Left hindlimb (tissue), 1 donor: ENCODE measurements at regions not wholly inside any gene's neighbourhood (a gene's known extent, or its start where the extent isn't known, plus 50 kb on each side); places are given as distances from the start of the nearest gene placed in this dataset.
"Not testable (repeated sequence)": the region's sequence is repeated elsewhere in the genome, so short reads cannot be mapped to it uniquely, and the experiment has no call there.

Experiments
- DNase-seq: peaks from one replicate; pipeline ENCODE4 v3.0.0-alpha.2; 2018

- DNase-seq: no peak
Measured at GRCh38 chr3:159859424-159859823, 129.2 kb upstream of the IL12A start.

GRCh38 chr3:159859836-159860235 is 128.8 kb upstream of the IL12A start:
- no peak for DNase-seq

DNA sequence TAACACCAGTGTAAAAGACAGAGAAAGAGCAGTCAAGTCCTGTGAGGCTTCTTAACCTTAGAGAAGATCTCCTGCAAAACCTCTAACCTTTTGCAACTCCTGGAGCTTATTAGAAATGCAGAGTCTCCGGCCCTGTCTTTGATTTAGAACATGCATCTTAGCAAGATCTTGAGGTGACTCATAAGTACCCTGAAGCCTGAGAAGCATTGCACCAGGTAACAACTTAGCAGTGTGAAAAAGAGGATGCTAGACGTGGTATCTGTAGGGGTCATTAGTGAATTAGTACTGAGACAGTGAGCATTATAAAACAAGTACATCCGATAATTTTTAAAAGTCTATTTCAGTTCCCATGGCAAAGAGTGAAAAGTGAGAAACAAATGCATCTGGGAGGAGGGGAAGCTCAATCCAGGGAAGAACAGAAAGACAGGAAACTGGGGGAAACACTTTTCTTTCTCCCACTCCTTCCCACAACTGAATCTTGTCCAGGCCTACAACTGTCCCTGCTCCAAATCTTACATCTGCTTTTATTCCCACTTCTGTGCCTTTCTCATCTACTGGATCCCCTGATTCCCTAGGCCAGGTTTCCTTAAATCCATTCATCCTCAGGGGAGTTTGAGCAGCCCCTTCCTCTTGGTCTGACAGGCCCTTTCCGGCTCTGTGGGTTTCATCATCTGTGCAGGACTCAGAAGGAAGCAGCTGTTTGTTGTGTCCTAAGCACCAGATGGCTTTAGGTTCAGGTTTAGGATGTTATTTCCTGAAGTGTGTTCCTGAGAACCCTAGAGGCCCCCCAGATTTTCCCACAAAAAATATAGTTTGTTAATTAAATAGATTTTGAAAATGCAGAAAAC is 128.1 kb upstream of the IL12A start:
- DNase-seq: peak; percentile 49

DNA sequence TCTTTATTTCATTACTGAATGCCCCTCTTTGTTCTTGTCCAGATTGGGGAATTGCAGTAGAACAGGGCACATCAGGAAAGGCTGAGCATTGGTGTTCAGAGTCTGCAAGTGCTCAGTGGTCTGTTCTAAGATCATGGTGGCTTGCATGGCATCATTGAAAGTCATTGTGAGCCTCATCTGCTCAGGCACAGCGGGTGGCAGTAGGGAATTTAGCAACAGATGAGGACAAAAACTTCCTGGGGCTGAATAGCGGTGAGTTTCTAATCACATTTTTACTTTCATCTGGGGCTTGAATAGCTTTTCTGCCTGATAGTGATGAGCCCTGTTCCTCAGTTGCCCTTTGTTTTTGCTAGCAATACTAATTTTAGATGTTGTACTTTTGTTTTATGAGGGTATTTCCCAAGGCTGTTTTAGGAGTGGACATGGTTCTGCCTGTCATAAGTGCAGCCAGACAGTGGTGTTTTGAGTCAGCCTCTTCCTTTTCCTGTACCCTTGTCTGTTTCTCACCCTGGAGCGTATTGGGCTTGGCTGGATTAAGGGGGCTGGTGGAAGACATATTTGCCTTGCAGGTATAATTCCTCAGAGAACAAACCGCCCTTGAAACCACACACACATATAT is 127.2 kb upstream of the IL12A start:
- no peak for DNase-seq

DNA sequence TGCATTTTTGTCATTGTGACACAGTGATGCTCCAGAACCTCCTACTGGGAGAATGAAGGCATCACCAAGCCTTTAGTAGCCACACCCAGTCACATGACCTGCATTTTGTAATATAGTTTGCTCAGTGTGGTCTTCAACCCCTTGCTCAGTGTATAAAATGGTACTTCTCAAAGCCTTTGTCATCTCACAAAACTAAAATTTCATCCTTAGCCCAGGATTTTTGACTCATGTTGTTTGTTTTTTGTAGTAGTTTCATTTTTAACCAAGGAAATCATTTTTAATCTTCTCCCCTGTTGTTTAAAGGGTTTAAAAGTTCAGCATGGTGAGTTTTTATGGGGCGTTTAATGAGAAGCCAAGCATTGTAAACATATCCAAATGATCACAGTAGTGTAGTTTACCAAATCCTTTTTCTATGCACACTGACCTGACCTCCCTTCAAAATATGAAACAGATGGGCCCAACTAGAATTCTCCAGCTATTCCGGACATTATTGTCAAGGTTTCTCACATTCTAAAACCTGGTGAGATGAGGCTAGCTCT is 123.5 kb upstream of the IL12A start:
- no peak for DNase-seq

DNA sequence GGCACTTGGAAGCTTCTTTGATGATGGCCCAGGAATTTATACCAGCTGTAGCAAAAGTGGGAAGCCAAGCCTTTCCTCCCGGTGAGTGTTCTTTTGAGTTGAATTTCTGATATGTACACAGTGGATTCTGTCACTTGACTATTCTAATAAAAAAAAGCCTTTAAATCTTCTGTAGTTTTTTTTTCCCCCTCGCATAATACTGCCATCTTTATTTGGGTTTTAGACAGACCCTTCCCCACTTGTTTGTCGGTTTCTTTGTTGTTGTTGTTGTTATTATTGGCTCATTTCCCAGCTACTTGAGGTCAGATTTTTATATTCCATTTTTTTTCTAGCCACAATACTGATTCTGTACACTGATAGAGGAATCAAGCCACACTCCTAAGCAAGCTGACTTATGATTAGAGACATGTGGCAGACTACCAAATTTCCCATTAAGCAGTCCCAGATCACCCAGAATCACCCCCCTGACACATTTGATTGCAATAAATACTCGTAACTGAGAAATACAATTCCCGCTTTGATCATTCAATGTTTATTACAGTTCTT is 122.4 kb upstream of the IL12A start:
- DNase-seq: no peak

DNA sequence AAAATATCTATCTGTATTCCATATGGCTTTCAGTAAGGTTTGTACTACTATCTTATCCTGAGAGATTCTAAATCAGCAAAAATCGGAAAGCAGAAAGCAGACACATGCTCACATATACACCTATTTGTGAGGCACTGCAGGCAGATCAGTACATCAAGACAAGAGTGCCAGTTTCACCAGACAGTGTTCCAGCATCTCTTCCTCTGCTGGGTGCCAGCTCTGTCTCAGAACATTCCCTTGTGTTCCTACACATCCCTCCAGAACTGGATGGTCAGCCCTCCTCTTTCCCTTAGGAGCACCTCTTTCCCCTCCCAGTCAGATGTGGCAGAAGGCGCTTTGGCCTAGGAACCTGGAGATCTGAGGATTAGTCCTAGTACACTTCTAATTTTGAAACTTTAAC is 121.3 kb upstream of the IL12A start:
- DNase-seq: no peak

GRCh38 chr3:159870723-159871122 is 117.9 kb upstream of the IL12A start:
- DNase-seq: no peak

DNA sequence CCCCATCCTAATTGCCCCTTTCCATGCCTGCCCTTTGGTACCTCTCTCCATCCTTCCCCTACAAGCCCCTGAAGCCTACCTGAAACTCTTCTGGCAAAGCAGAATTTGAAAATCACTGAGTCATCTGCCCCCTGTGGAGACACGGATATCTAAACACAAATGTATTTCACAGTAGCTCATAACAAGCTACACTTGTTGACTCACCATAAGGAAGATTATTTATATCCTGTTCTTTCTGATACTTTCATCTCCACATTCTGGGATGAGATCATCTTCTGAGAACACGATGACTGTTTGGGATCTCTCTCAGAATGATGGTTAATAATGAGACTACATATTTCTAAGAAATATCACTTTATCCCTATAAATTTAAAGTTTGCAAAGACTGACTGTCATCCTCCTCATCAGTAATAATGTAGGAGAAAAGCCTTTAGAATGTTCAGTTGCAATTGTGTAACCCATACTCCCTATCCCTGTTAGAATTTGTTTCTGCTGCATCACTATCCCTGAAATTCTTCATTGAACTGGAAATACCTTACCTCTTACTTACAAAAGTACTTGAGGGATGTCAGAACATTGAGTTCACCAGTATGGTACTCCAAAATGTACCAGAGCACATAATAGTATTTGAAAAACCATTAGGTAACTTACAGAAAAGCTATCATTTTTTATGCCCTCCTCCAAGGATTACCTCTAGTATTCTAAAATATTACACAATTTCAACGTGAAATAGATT is 116.1 kb upstream of the IL12A start:
- no peak for DNase-seq

GRCh38 chr3:159875116-159875515 is 113.5 kb upstream of the IL12A start:
- DNase-seq: no peak

- DNase-seq: no peak
Measured at GRCh38 chr3:159877924-159878323, 110.7 kb upstream of the IL12A start.

GRCh38 chr3:159879146-159879545 is 109.5 kb upstream of the IL12A start:
- DNase-seq: no peak

GRCh38 chr3:159879598-159879997 is 109.0 kb upstream of the IL12A start:
- DNase-seq: no peak

DNA sequence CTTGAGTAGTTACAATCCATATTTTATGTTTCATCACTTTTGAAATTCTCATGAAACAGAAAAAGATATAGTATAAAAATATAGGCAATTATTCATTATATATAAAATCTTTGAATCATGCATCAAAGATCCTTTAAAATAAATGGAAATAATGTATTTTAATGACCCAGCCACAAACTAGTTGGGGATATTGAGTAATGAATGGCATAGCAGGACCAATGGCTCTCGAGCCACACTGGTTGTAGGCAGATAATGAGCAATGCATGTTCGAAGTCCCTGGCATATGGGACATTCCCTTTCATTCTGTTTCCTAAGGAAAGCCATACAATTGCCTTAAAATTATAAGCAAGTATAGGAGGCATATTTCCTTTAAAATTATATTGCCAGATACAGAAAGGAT is 107.4 kb upstream of the IL12A start:
- DNase-seq: no peak

DNA sequence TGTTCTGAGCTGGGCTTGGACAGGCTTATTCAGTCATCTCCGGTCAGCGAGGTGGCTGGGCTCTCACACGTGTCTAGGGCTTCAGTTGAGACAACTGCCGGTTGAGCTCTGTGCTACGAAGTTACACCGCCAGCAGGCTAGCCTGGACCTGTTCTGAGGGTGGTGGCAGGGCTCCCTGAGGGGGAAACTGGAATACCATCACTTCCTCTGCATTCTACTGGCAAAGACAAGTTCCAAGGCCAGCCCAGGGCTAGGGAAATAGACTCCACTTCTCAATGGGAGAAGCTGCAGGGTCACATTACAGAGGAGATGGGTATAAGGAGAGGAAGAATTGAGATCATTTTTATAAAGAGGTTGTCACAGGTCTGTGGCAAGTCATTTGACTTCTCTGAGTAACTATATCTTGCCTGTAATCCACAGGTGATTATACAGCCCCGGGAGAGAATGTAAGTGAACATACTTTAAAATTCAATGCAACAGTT is 106.8 kb upstream of the IL12A start:
- DNase-seq: no peak

DNA sequence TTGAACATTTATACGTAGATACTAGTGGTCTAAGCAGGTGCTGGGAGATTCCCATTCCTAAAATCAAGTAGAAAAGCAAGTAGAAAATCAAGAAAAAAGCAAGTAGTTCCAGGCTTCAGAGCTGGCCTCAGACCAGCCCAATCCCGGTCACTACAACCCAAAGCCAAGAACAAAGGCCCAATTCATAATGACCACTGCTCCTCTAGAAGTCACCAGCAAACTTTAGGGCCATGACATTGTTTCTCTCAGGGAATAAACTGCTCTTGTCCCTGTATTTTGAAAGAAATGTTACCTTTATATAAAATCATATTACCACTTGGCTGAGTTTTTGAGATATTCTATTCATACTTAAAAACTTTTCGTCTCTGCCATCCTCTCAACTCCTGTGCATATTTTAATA is 106.3 kb upstream of the IL12A start:
- no peak for DNase-seq

DNA sequence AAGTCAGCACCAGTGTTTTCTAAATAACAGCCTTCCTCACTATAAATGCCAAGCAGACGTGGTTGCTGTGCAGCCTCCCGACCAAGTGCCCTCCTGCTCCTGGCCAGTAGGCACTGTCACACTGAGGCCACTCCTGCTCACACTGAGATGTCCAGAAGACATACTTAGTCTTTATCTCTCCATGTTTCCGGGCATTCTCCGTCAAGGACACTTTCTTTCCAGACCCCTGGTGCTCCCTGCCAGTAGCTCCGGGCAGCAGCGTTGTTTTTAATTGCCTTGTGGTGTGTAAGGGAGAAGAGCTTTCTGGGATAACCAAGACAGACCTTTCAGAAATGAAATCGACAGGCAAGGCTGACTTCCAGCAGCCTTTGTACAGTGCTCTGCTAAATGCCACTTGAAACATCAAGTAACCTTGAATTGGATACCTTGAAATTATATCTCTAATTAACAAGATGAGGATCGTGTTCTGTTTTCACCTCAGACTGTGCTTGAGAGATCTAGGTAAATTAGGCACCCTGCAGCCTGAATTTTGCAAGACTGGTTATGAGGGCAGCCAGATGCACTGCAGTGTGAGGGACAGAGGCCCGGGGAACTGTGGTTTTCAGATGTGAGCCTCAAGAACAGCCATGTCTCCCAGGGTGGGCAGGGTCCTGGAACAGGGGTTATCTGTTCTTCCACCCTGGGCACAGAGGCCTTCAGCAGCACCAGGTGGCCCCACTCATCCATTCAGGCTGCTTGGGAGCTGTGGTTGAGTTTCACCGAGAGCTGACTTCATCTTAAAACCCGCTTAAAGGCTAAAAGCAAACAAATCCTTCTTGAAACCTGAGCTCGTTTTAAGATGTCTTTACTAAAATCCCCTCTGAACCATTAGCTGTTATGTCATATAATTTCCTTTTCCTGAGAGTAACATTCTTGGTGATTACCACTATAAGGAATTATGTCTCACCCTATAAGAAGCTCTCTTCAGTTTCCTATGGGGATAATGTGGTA is 105.5 kb upstream of the IL12A start:
- no peak for DNase-seq

DNA sequence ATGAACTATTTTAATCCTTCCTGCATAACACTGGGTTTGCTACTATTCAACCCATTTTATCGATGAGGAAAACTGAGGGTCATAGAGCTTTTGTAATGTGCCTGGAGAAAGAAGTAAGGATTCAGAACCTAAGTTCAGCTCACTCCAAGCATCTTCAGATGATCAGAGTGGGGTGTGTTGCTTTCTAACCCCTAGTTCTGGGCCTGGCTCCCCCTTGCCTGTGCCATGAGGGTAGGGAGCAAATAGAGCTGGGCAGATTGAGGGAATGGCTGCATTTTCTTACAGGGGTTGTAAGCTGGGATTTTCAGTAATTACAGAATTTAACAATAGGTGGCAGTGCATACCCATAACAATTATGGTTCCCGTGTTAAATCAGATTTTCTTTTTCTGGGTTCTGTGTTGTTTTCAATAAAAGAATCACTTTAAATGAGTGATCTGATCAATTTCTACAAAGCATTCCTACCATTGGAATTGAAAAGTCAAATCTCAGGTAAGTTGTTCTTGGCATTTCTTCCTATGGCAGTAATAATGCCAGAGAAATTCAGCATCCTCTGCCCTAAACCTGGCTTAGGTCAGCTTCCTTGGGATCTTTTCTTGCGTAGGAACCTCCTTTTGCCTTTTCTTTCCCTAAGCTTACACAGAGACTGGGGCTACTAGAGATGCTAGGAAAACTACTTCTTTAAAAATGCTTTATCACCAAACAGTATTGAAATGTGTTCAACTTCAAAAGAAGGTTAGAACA is 103.8 kb upstream of the IL12A start:
- no peak for DNase-seq

- no peak for DNase-seq
Measured at GRCh38 chr3:159886050-159886449, 102.6 kb upstream of the IL12A start.

DNA sequence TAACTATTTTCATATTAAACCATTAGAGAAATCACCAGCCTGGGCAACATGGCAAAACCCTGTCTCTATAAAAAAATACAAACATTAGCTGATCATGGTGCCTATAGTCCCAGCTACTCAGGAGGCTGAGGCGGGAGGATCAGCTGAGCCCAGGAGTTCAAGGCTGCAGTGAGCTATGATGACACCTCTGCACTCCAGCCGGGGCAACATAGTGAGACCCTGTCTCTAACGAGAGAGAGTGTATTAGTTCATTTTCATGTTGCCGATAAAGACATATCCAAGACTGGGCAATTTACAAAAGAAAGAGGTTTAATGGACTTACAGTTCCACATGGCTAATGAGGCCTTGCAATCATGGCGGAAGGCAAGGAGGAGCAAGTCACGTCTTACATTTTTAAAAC is 102.1 kb upstream of the IL12A start:
- not testable (repeated sequence) for DNase-seq

DNA sequence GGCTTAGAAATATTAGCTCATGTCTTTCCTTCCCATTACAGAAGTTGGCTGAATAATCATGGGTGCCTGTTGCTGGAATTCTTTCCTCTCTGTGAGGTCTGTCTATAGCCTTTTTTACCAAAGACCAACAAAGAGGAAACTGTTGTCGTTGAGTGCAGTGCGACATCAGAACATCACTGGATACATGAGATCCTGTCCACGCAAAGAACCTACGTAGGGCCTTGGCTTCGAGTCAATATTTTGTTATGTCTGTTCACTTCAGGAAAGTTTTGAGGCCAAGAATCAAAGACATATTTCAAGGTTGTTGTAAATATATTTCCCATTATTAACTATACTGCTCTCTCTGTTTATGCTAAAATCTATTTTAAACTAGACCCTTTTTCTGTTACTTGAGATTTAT is 101.5 kb upstream of the IL12A start:
- DNase-seq: no peak
